Nephron progenitor cell (in vitro differentiated cells): ENCODE measurements at regions not wholly inside any gene's neighbourhood (a gene's known extent, or its start where the extent isn't known, plus 50 kb on each side); places are given as distances from the start of the nearest gene placed in this dataset.

Source experiments
- DNase-seq: peaks from one replicate; pipeline ENCODE4 v3.0.0; 2021
- H3K27ac Mint-ChIP-seq: 2 replicates; pipeline ENCODE4 v1.8.0; 2021; ENCODE audit warnings: mild to moderate bottlenecking, moderate library complexity, mixed read lengths
- H3K27me3 Mint-ChIP-seq: 2 replicates; pipeline ENCODE4 v1.8.0; 2021; ENCODE audit warnings: mild to moderate bottlenecking, low read depth, mixed read lengths; ENCODE audit not compliant: poor library complexity
- H3K36me3 Mint-ChIP-seq: 2 replicates; pipeline ENCODE4 v1.8.0; 2021; ENCODE audit warnings: low read depth, mixed read lengths
- H3K4me1 Mint-ChIP-seq: 2 replicates; pipeline ENCODE4 v1.8.0; 2021; ENCODE audit warnings: mixed read lengths
- H3K4me3 Mint-ChIP-seq: 2 replicates; pipeline ENCODE4 v1.8.0; 2021; ENCODE audit warnings: mild to moderate bottlenecking, moderate library complexity, mixed read lengths
- H3K9me3 Mint-ChIP-seq: 2 replicates; pipeline ENCODE4 v1.8.0; 2021; ENCODE audit warnings: mild to moderate bottlenecking, moderate library complexity, mixed read lengths
- TF ChIP-seq, protein P1 (sequence below): fragments of 200-600 bp; sonication (generic); IDR thresholded peaks from 2 replicates; pipeline ENCODE4 v1.5.0; 2021; ENCODE audit warnings: antibody characterized with exemption

GRCh38 chr16:62967163-62967562, 930.9 kb upstream of the CDH8 start:
- Mint-ChIP-seq H3K9me3 (peaks cover 7% of the 10 kb centered on the region), H3K27me3 (no peaks in the 10 kb centered on the region), H3K36me3 (no peaks in the 10 kb centered on the region), H3K27ac (no peak overlapping the region), H3K4me3 (no peak overlapping the region), H3K4me1 (no peaks in the 10 kb centered on the region)
- DNase-seq = no peak
- TF ChIP-seq, protein P1, sequence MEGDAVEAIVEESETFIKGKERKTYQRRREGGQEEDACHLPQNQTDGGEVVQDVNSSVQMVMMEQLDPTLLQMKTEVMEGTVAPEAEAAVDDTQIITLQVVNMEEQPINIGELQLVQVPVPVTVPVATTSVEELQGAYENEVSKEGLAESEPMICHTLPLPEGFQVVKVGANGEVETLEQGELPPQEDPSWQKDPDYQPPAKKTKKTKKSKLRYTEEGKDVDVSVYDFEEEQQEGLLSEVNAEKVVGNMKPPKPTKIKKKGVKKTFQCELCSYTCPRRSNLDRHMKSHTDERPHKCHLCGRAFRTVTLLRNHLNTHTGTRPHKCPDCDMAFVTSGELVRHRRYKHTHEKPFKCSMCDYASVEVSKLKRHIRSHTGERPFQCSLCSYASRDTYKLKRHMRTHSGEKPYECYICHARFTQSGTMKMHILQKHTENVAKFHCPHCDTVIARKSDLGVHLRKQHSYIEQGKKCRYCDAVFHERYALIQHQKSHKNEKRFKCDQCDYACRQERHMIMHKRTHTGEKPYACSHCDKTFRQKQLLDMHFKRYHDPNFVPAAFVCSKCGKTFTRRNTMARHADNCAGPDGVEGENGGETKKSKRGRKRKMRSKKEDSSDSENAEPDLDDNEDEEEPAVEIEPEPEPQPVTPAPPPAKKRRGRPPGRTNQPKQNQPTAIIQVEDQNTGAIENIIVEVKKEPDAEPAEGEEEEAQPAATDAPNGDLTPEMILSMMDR = no peak

DNA sequence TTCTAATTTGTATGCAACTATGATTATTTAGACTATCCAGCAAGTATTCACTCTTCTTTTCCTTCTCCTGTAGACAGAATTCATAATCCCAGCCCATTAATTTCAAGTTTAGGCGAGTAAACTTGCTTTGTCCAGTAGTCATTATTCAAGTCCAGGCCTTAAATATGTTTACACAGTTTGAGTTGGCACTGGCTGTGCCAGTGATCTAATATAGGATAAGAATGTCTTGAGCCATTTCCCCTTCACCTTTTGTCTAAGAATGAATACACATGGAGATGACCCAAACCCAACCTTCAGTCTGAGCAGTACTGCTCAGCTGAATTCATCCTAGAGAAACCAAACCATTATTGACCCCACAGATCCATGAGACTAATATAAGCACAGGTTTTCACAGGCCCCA, 930.4 kb upstream of the CDH8 start:
- H3K27ac Mint-ChIP-seq = no peak overlapping the region
- H3K9me3 Mint-ChIP-seq = peaks cover 7% of the 10 kb centered on the region
- H3K36me3 Mint-ChIP-seq = no peaks in the 10 kb centered on the region
- no peak for DNase-seq
- H3K27me3 Mint-ChIP-seq = no peaks in the 10 kb centered on the region
- no peak overlapping the region for H3K4me3 Mint-ChIP-seq
- TF ChIP-seq, protein P1 = no peak
- H3K4me1 Mint-ChIP-seq = no peaks in the 10 kb centered on the region

DNA sequence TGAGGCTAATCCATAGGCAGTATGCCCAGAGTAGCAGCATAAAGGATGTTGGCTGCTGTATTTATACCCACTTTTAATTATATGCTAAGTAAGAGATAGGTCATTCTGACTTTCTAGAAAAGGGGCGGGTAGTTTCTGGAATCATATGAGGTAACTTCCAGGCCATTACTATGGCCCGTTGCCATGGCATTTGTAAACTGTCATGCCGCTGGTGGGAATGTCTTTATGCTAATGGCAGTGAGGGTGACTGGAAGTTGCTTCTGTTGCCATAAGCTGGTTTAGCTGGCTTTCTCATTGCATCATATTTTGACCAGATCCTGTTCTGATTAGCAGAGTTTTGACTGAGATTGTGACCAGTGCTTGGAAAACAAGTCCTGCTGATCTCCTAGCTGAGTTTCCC, 929.6 kb upstream of the CDH8 start:
- DNase-seq = no peak
- TF ChIP-seq, protein P1 = no peak
- H3K27me3 Mint-ChIP-seq = no peaks in the 10 kb centered on the region
- H3K36me3 Mint-ChIP-seq = no peaks in the 10 kb centered on the region
- peaks cover 7% of the 10 kb centered on the region for H3K9me3 Mint-ChIP-seq
- H3K4me3 Mint-ChIP-seq = no peak overlapping the region
- no peak overlapping the region for H3K27ac Mint-ChIP-seq
- no peaks in the 10 kb centered on the region for H3K4me1 Mint-ChIP-seq

- Mint-ChIP-seq H3K27me3 (no peaks in the 10 kb centered on the region), H3K4me1 (no peaks in the 10 kb centered on the region), H3K27ac (no peak overlapping the region), H3K4me3 (no peak overlapping the region), H3K9me3 (peaks cover 7% of the 10 kb centered on the region), H3K36me3 (no peaks in the 10 kb centered on the region)
- TF ChIP-seq, protein P1 = no peak
- no peak for DNase-seq
These were observed 927.6 kb upstream of the CDH8 start for GRCh38 chr16:62963846-62964245.

DNA sequence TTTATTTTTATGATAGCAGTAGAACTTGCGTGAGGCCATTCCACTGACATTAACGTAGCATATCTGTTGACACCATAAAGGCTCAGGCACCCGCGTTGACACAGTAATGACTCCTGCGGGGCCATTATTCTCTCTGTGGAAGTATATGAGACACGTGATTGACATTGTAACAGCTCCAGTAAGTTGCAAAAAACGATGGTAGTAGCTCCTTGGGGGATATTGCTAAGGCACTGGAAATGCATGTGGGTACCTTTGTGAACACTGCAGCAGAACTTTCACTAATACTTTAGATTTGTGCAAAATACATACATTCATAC, 918.8 kb upstream of the CDH8 start:
- H3K36me3 Mint-ChIP-seq = peaks cover 4% of the 10 kb centered on the region
- peaks cover 22% of the 10 kb centered on the region for H3K9me3 Mint-ChIP-seq
- TF ChIP-seq, protein P1 = no peak
- peaks cover 20% of the 10 kb centered on the region for H3K4me1 Mint-ChIP-seq
- no peak overlapping the region for H3K27ac Mint-ChIP-seq
- H3K4me3 Mint-ChIP-seq = no peak overlapping the region
- DNase-seq = peak; percentile 13
- H3K27me3 Mint-ChIP-seq = peaks cover 6% of the 10 kb centered on the region

- Mint-ChIP-seq H3K27me3 (peaks cover 6% of the 10 kb centered on the region), H3K9me3 (peaks cover 22% of the 10 kb centered on the region), H3K4me1 (peaks cover 20% of the 10 kb centered on the region), H3K27ac (no peak overlapping the region), H3K4me3 (no peak overlapping the region), H3K36me3 (peaks cover 4% of the 10 kb centered on the region)
- DNase-seq = no peak
- TF ChIP-seq, protein P1 = no peak
These were observed 918.1 kb upstream of the CDH8 start for GRCh38 chr16:62954144-62955032.
